Brain microvascular endothelial cell (primary cell): ENCODE measurements at regions not wholly inside any gene's neighbourhood (a gene's known extent, or its start where the extent isn't known, plus 50 kb on each side); places are given as distances from the start of the nearest gene placed in this dataset.
A peak's percentile ranks its signal among the peaks of the same experiment; 100 is the strongest.

Experiments
- DNase-seq: peaks from one replicate; pipeline ENCODE4 v3.0.0-alpha.2; 2020
- H3K27ac ChIP-seq: fragments of 250-450 bp; sonication (Bioruptor Pico); 2 replicates; pipeline ENCODE4 v1.5.1; 2020; ENCODE audit warnings: mild to moderate bottlenecking, moderate library complexity
- H3K27me3 ChIP-seq: fragments of 250-450 bp; sonication (Bioruptor Pico); replicated peaks from 2 replicates; pipeline ENCODE4 v1.5.1; 2020; ENCODE audit warnings: mild to moderate bottlenecking
- H3K36me3 ChIP-seq: fragments of 250-450 bp; sonication (Bioruptor Pico); replicated peaks from 2 replicates; pipeline ENCODE4 v1.5.1; 2020; ENCODE audit warnings: mild to moderate bottlenecking
- H3K4me3 ChIP-seq: 2 replicates; pipeline ENCODE4 v1.5.1; 2011; ENCODE audit warnings: low read depth, mild to moderate bottlenecking, control low read depth, low read length, moderate library complexity
- CTCF ChIP-seq: IDR thresholded peaks from 2 replicates; pipeline ENCODE4 v1.5.1; 2011; ENCODE audit warnings: low read depth, mild to moderate bottlenecking, moderate library complexity, low read length, control low read depth, inconsistent platforms; ENCODE audit errors: missing control alignments
- in situ Hi-C: cut with HindIII; loops from 2 replicates; pipeline ENCODE4 v1.10.0; 2017; ENCODE audit warnings: low sequenced_read_pairs, low pct_ligation_motif_present

GRCh38 chr3:109920749-109921148 is 583.4 kb upstream of the DPPA4 start:
- Histone ChIP-seq H3K4me3 (no peak overlapping the region), H3K36me3 (no peaks in the 10 kb centered on the region), H3K27ac (no peak overlapping the region), H3K27me3 (no peaks in the 10 kb centered on the region)
- in situ Hi-C loops: no loop called here
- TF ChIP-seq CTCF: no peak
- no peak for DNase-seq

DNA sequence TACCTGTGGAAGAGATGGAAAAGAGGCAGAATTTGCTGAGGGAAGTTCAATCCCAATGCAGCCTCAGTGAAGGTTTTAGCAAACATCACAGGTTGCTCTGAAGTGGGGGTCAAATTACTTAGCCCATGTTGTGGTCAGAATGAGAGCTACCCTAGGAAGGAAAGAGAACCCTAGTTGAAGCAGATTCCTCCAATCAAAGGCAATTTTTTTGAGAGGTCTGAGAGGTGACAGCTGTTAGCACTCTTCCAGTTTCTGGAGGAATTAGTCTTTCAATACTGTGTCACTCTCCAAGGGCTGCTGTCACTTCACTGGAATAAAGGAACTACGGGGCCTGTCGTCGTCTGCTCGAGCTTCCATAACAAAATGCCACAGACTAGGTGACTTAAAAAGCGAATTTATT is 584.2 kb upstream of the DPPA4 start:
- no peak for TF ChIP-seq CTCF
- Histone ChIP-seq H3K27ac (no peak overlapping the region), H3K4me3 (no peak overlapping the region), H3K27me3 (no peaks in the 10 kb centered on the region), H3K36me3 (no peaks in the 10 kb centered on the region)
- in situ Hi-C loops: no loop called here
- DNase-seq: no peak

GRCh38 chr3:109922856-109923255 is 585.5 kb upstream of the DPPA4 start:
- H3K27me3 ChIP-seq: no peaks in the 10 kb centered on the region
- DNase-seq: no peak
- H3K4me3 ChIP-seq: no peak overlapping the region
- no peak overlapping the region for H3K27ac ChIP-seq
- in situ Hi-C loops: no loop called here
- no peaks in the 10 kb centered on the region for H3K36me3 ChIP-seq
- TF ChIP-seq CTCF: no peak

DNA sequence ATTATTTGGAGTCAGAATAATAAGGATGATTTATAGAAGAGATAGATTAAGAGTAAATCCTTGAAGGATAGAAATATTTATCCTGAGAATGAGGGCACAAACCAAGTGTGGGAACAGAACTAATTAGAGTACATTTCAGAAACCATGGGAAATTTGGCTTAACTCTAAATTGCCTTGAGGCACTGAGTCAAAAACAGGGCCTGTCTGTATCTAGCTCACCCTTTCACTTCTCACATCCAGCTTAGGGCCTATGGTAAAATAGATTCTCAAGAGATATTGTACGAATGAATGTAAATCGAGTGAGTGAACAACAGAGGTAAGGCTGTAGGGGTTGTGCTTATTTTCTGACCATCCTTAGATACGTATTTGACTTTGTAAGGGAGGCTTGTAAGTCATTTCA is 586.1 kb upstream of the DPPA4 start:
- Histone ChIP-seq H3K36me3 (no peaks in the 10 kb centered on the region), H3K27me3 (no peaks in the 10 kb centered on the region), H3K4me3 (no peak overlapping the region), H3K27ac (no peak overlapping the region)
- TF ChIP-seq CTCF: no peak
- in situ Hi-C loops: no loop called here
- no peak for DNase-seq

DNA sequence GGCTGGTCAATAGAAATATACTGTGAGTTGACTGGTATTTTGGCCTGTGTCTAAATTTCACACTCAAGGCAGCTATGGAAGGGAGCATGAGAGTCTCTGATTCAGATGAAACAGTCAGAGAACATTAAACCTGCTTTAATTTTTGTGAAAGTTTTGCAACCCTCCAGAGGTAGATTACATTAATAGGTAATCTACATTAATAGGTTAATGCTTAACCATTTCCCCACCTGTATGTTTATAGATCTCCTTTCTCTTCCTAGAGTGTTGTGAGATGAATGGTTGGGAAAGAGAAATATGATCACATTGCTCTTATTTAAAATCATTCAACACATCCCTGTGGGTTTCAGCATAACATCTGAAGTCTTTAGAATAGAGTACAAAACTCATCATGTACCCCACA is 586.9 kb upstream of the DPPA4 start:
- Histone ChIP-seq H3K36me3 (no peaks in the 10 kb centered on the region), H3K27ac (peak overlapping the region; percentile 10), H3K27me3 (no peaks in the 10 kb centered on the region), H3K4me3 (no peak overlapping the region)
- no peak for DNase-seq
- no peak for TF ChIP-seq CTCF
- in situ Hi-C loops: no loop called here

- H3K27ac ChIP-seq: peak overlapping the region; percentile 88
- no peaks in the 10 kb centered on the region for H3K36me3 ChIP-seq
- in situ Hi-C loops: no loop called here
- DNase-seq: peak; percentile 7
- H3K4me3 ChIP-seq: no peak overlapping the region
- TF ChIP-seq CTCF: no peak
- H3K27me3 ChIP-seq: no peaks in the 10 kb centered on the region
These were observed 589.0 kb upstream of the DPPA4 start for GRCh38 chr3:109926376-109926775.
